Neural cell (in vitro differentiated cells): ENCODE measurements at regions not wholly inside any gene's neighbourhood (a gene's known extent, or its start where the extent isn't known, plus 50 kb on each side); places are given as distances from the start of the nearest gene placed in this dataset.

ENCODE experiments used
- H2AFZ ChIP-seq: fragments of 200-600, 300-800 bp; sonication (generic), shearing (Covaris generic); 2 replicates; pipeline ENCODE4 v1.6.0; 2014; ENCODE audit warnings: low read depth, mild to moderate bottlenecking, antibody characterized with exemption, low read length, moderate library complexity
- H3F3A ChIP-seq: fragments of 200-600 bp; shearing (Covaris generic); 2 replicates; pipeline ENCODE4 v1.6.1; 2016; ENCODE audit warnings: mild to moderate bottlenecking, moderate library complexity, mixed read lengths, antibody characterized with exemption, low read length; ENCODE audit not compliant: insufficient read depth, poor library complexity, severe bottlenecking
- H3K27ac ChIP-seq: fragments of 200-600, 300-800 bp; sonication (generic), shearing (Covaris generic); 2 replicates; pipeline ENCODE4 v1.5.1; 2014; ENCODE audit warnings: mild to moderate bottlenecking, low read length, moderate library complexity
- H3K27me3 ChIP-seq: fragments of 300-800, 200-600 bp; sonication (generic), shearing (Covaris generic); 2 replicates; pipeline ENCODE4 v1.6.0; 2014; ENCODE audit warnings: mild to moderate bottlenecking, low read depth, low read length, moderate library complexity; ENCODE audit not compliant: insufficient read depth
- H3K36me3 ChIP-seq: fragments of 300-800, 200-600 bp; sonication (generic), shearing (Covaris generic); 2 replicates; pipeline ENCODE4 v1.5.1; 2014; ENCODE audit warnings: mild to moderate bottlenecking, antibody characterized with exemption, low read length, moderate library complexity; ENCODE audit not compliant: insufficient read depth
- H3K4me2 ChIP-seq: fragments of 300-800, 200-600 bp; sonication (generic), shearing (Covaris generic); 2 replicates; pipeline ENCODE4 v1.6.0; 2014; ENCODE audit warnings: mild to moderate bottlenecking, low read length
- H3K4me3 ChIP-seq: fragments of 300-800, 200-600 bp; sonication (generic), shearing (Covaris generic); 2 replicates; pipeline ENCODE4 v1.5.1; 2014; ENCODE audit warnings: mild to moderate bottlenecking, low read length, moderate library complexity
- H3K79me2 ChIP-seq: fragments of 200-600 bp; shearing (Covaris generic); replicated peaks from 2 replicates; pipeline ENCODE4 v1.6.0; 2014; ENCODE audit warnings: mild to moderate bottlenecking, low read length, moderate library complexity; ENCODE audit not compliant: insufficient read depth
- H3K9ac ChIP-seq: fragments of 300-800, 200-600 bp; sonication (generic), shearing (Covaris generic); 2 replicates; pipeline ENCODE4 v1.6.1; 2016; ENCODE audit warnings: mild to moderate bottlenecking, low read length, mixed read lengths
- H3K9me2 ChIP-seq: fragments of 200-600 bp; shearing (Covaris generic); 2 replicates; pipeline ENCODE4 v1.6.1; 2016; ENCODE audit warnings: mild to moderate bottlenecking, low read length, mixed read lengths; ENCODE audit not compliant: insufficient read depth
- H3K9me3 ChIP-seq: fragments of 200-600, 300-800 bp; sonication (generic), shearing (Covaris generic); 2 replicates; pipeline ENCODE4 v1.6.1; 2016; ENCODE audit warnings: mild to moderate bottlenecking, mixed run types, low read length, moderate library complexity, mixed read lengths
- H4K20me1 ChIP-seq: fragments of 200-600 bp; shearing (Covaris generic); 2 replicates; pipeline ENCODE4 v1.6.1; 2016; ENCODE audit warnings: mild to moderate bottlenecking, mixed run types; ENCODE audit not compliant: insufficient read depth
- CTCF ChIP-seq: fragments of 450-650 bp; IDR thresholded peaks from 2 replicates; pipeline ENCODE4 v1.5.1; 2014; ENCODE audit warnings: antibody characterized with exemption, mild to moderate bottlenecking, moderate library complexity; ENCODE audit not compliant: poor library complexity, severe bottlenecking
- EP300 ChIP-seq: fragments of 450-650 bp; conservative IDR thresholded peaks from 2 replicates; pipeline ENCODE4 v1.6.1; 2014; ENCODE audit warnings: antibody characterized with exemption, mild to moderate bottlenecking, moderate library complexity; ENCODE audit not compliant: poor library complexity, severe bottlenecking
- EZH2 ChIP-seq: fragments of 200-600, 300-800 bp; shearing (Covaris generic), sonication (generic); IDR thresholded peaks from 2 replicates; pipeline ENCODE4 v1.6.1; 2014; ENCODE audit warnings: antibody characterized with exemption, low read length, borderline replicate concordance, mild to moderate bottlenecking; ENCODE audit not compliant: insufficient read depth, poor library complexity, severe bottlenecking
- MXI1 ChIP-seq: fragments of 450-650 bp; conservative IDR thresholded peaks from 2 replicates; pipeline ENCODE4 v1.6.1; 2014; ENCODE audit warnings: antibody characterized with exemption, mild to moderate bottlenecking; ENCODE audit not compliant: poor library complexity, severe bottlenecking
- POLR2AphosphoS5 ChIP-seq: IDR thresholded peaks from 2 replicates; pipeline ENCODE4 v1.6.1; 2012
- RAD21 ChIP-seq: fragments of 450-650 bp; conservative IDR thresholded peaks from 2 replicates; pipeline ENCODE4 v1.6.1; 2014; ENCODE audit warnings: antibody characterized with exemption, mild to moderate bottlenecking, moderate library complexity
- REST ChIP-seq: IDR thresholded peaks from 2 replicates; pipeline ENCODE4 v1.6.1; 2012; ENCODE audit warnings: borderline replicate concordance
- SMC3 ChIP-seq: fragments of 450-650 bp; conservative IDR thresholded peaks from 2 replicates; pipeline ENCODE4 v1.6.1; 2014; ENCODE audit warnings: antibody characterized with exemption, mild to moderate bottlenecking, moderate library complexity; ENCODE audit not compliant: poor library complexity
- TAF1 ChIP-seq: IDR thresholded peaks from 2 replicates; pipeline ENCODE4 v1.6.1; 2012; ENCODE audit warnings: low read depth

- no peak overlapping the region for H3K27ac ChIP-seq
- H3K27me3 ChIP-seq = no peaks in the 10 kb centered on the region
- H3K9ac ChIP-seq = no peak overlapping the region
- TF ChIP-seq EP300 = no peak
- TF ChIP-seq SMC3 = no peak
- TF ChIP-seq CTCF = no peak
- TF ChIP-seq TAF1 = no peak
- TF ChIP-seq POLR2AphosphoS5 = no peak
- no peak for TF ChIP-seq EZH2
- TF ChIP-seq RAD21 = no peak
- TF ChIP-seq MXI1 = no peak
- no peak for TF ChIP-seq REST
- no peak overlapping the region for H3K4me2 ChIP-seq
- no peaks in the 10 kb centered on the region for H3K79me2 ChIP-seq
- no peak overlapping the region for H3K4me3 ChIP-seq
- H2AFZ ChIP-seq = no peak overlapping the region
- no peaks in the 10 kb centered on the region for H4K20me1 ChIP-seq
- H3K9me2 ChIP-seq = no peaks in the 10 kb centered on the region
- H3K9me3 ChIP-seq = no peaks in the 10 kb centered on the region
- no peaks in the 10 kb centered on the region for H3F3A ChIP-seq
- no peaks in the 10 kb centered on the region for H3K36me3 ChIP-seq
These were observed 238.8 kb downstream of the COL4A1 start for GRCh38 chr13:110068176-110068473.

GRCh38 chr13:110067355-110068175 is 239.4 kb downstream of the COL4A1 start:
- H3K4me2 ChIP-seq = no peak overlapping the region
- H2AFZ ChIP-seq = no peak overlapping the region
- no peaks in the 10 kb centered on the region for H4K20me1 ChIP-seq
- no peaks in the 10 kb centered on the region for H3K27me3 ChIP-seq
- H3K9ac ChIP-seq = no peak overlapping the region
- H3K36me3 ChIP-seq = no peaks in the 10 kb centered on the region
- no peak overlapping the region for H3K4me3 ChIP-seq
- H3K9me3 ChIP-seq = no peaks in the 10 kb centered on the region
- H3K79me2 ChIP-seq = no peaks in the 10 kb centered on the region
- no peak for TF ChIP-seq TAF1
- no peak for TF ChIP-seq MXI1
- TF ChIP-seq EP300 = no peak
- no peak for TF ChIP-seq EZH2
- H3K27ac ChIP-seq = no peak overlapping the region
- H3K9me2 ChIP-seq = no peaks in the 10 kb centered on the region
- no peaks in the 10 kb centered on the region for H3F3A ChIP-seq
